ENCODE measurements at regions not wholly inside any gene's neighbourhood (a gene's known extent, or its start where the extent isn't known, plus 50 kb on each side); places are given as distances from the start of the nearest gene placed in this dataset.

GRCh38 chr16:27634779-27635178, 84.8 kb downstream of the KATNIP start:
- Histone ChIP-seq H3K4me1 (replicated peaks in 1 of 2; ENCODE audit: control insufficient read depth in 2 of 2, insufficient read depth in 2 of 2, low read length in 2 of 2) (peaks cover 0 to 3% of the 10 kb centered on the region in 2 experiments; a peak in 1 of 5 replicates), H3K36me3 (ENCODE audit: control insufficient read depth, insufficient read depth, low read length) (no peaks in the 10 kb centered on the region), H3K4me2 (ENCODE audit: insufficient read depth, low read length) (no peak overlapping the region), H3K27ac (ENCODE audit: extremely low read depth, low read depth, low read length) (no peak overlapping the region), H3K79me2 (ENCODE audit: control insufficient read depth, insufficient read depth, low read length) (no peaks in the 10 kb centered on the region), H2AFZ (ENCODE audit: low read depth, low read length) (no peak overlapping the region), H3K4me3 (no peak overlapping the region), H3K27me3 (ENCODE audit: control insufficient read depth in 2 of 2, insufficient read depth in 2 of 2, low read length in 2 of 2) (no peaks in the 10 kb centered on the region), H4K20me1 (replicated peaks; ENCODE audit: control insufficient read depth, insufficient read depth, low read length) (no peaks in the 10 kb centered on the region; the same call in 1 of the 2 replicates), H3K9me3 (replicated peaks; ENCODE audit: control insufficient read depth, insufficient read depth, low read depth, low read length) (no peaks in the 10 kb centered on the region), H3K9ac (ENCODE audit: insufficient read depth in 1 of 2, low read depth in 2 of 2, low read length in 2 of 2) (no peak overlapping the region), H3K9me1 (ENCODE audit: control insufficient read depth, insufficient read depth, low read length) (no peaks in the 10 kb centered on the region)
- intact Hi-C loops (cut with micrococcal nuclease) (no loop called here), in situ Hi-C loops (cut with MboI) (no loop called here)
- CTCF ChIA-PET (ENCODE audit: low intra/inter-chr PET ratio): no interaction called here
- 64% methylated on average over 7 of the region's 8 CpGs for WGBS (ENCODE audit: insufficient coverage, low coverage, missing lambda C conversion rate)
- DNase-seq (ENCODE audit: extremely low read depth in 1 of 4, low spot score in 3 of 4) (no peak), ATAC-seq (no peak), FAIRE-seq (no peak)
- TF ChIP-seq POLR3G (IDR thresholded peaks at IDR 0.05; ENCODE audit: extremely low read depth, insufficient read length, insufficient replicate concordance) (no peak), NFXL1 (CRISPR knock-in tag; IDR thresholded peaks at IDR 0.05) (no peak), PATZ1 (CRISPR knock-in tag; IDR thresholded peaks at IDR 0.05; ENCODE audit: borderline replicate concordance) (no peak), ZNF639 (CRISPR knock-in tag; conservative IDR thresholded peaks at IDR 0.05 in 1 of 2, IDR thresholded peaks at IDR 0.05 in 1 of 2) (no peak), RBM17 (IDR thresholded peaks at IDR 0.05; ENCODE audit: borderline replicate concordance, low read depth, low read length) (no peak), DNMT1 (IDR thresholded peaks at IDR 0.05) (no peak), KHSRP (IDR thresholded peaks at IDR 0.05) (no peak), KDM4B (IDR thresholded peaks at IDR 0.05; ENCODE audit: borderline replicate concordance in 2 of 2, low read depth in 1 of 2) (no peak), POLR2AphosphoS2 (IDR thresholded peaks at IDR 0.05; ENCODE audit: low read length) (no peak)
- POLR2A ChIA-PET: interaction anchor here (1.2 kb wide), 1 partner anchor 10 kb away, joined by 7 read pairs; no protein-coding TSS in a partner anchor
- no TSS peak for BruUV-seq (replicated peaks)
